ENCODE measurements at regions not wholly inside any gene's neighbourhood (a gene's known extent, or its start where the extent isn't known, plus 50 kb on each side); places are given as distances from the start of the nearest gene placed in this dataset.

DNA sequence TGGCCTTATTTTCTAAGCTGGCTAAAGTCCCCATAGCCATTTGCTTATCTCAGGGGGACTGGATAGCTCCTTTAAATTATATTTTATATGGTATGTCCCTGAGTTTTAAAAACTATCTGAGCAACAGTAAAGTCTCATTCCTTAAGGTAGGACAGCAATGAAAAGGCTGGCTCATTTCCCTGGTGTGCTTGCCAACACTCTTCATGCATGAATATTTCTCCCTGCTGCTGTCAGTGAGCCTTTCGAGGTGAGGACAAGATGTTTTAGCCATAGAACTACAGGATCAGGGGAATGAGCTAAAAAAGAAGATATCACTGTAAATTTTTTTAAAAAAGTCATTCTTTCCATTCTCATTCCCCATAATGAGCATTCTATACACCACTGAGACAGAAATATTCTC is 427.3 kb upstream of the FAM241A start:
- TF ChIP-seq SP1 (IDR thresholded peaks at IDR 0.05): no peak
- no peak for TF ChIP-seq HNF4A (conservative IDR thresholded peaks at IDR 0.05)
- no peak for TF ChIP-seq NR2F2 (IDR thresholded peaks at IDR 0.05)
- no peak for TF ChIP-seq RAD21 (IDR thresholded peaks at IDR 0.05)
- no peak for TF ChIP-seq YY1 (IDR thresholded peaks at IDR 0.05)
- TF ChIP-seq HNF4G (IDR thresholded peaks at IDR 0.05): no peak
- TF ChIP-seq, protein P1, sequence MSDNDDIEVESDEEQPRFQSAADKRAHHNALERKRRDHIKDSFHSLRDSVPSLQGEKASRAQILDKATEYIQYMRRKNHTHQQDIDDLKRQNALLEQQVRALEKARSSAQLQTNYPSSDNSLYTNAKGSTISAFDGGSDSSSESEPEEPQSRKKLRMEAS (IDR thresholded peaks at IDR 0.05): no peak
- no peak for TF ChIP-seq TAF1 (conservative IDR thresholded peaks at IDR 0.05)
- no peak for TF ChIP-seq JUND (IDR thresholded peaks at IDR 0.05)
- no peak for TF ChIP-seq RXRA (IDR thresholded peaks at IDR 0.05)
- TF ChIP-seq GABPA (IDR thresholded peaks at IDR 0.05 in 1 of 2, conservative IDR thresholded peaks at IDR 0.05 in 1 of 2): no peak
- TF ChIP-seq, protein P2, sequence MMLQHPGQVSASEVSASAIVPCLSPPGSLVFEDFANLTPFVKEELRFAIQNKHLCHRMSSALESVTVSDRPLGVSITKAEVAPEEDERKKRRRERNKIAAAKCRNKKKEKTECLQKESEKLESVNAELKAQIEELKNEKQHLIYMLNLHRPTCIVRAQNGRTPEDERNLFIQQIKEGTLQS (IDR thresholded peaks at IDR 0.05): no peak
- H3K9ac ChIP-seq (ENCODE audit: low read depth in 1 of 2, low read length in 2 of 2): no peak overlapping the region
- H3K27me3 ChIP-seq (ENCODE audit: control insufficient read depth in 4 of 4, insufficient read depth in 4 of 4, low read length in 3 of 4): no peaks in the 10 kb centered on the region
- peaks cover 0 to 8% (median 7%) of the 10 kb centered on the region in 4 donors for H3K4me1 ChIP-seq (ENCODE audit: control insufficient read depth in 4 of 4, insufficient read depth in 4 of 4, low read length in 3 of 4)
- no peaks in the 10 kb centered on the region for H3K36me3 ChIP-seq (ENCODE audit: control insufficient read depth in 4 of 4, insufficient read depth in 3 of 4, low read depth in 1 of 4, low read length in 3 of 4)
- 21% methylated on average over 1 of the region's 1 CpG for WGBS
- H3K4me3 ChIP-seq (ENCODE audit: low read depth in 1 of 3, low read length in 3 of 3): no peak overlapping the region
- H3K9me3 ChIP-seq (ENCODE audit: control insufficient read depth in 4 of 4, low read length in 3 of 4): no peaks in the 10 kb centered on the region
- DNase-seq (ENCODE audit: low spot score): no peak
- no peak overlapping the region for H3K27ac ChIP-seq (ENCODE audit: low read depth in 1 of 2, low read length in 2 of 2)

DNA sequence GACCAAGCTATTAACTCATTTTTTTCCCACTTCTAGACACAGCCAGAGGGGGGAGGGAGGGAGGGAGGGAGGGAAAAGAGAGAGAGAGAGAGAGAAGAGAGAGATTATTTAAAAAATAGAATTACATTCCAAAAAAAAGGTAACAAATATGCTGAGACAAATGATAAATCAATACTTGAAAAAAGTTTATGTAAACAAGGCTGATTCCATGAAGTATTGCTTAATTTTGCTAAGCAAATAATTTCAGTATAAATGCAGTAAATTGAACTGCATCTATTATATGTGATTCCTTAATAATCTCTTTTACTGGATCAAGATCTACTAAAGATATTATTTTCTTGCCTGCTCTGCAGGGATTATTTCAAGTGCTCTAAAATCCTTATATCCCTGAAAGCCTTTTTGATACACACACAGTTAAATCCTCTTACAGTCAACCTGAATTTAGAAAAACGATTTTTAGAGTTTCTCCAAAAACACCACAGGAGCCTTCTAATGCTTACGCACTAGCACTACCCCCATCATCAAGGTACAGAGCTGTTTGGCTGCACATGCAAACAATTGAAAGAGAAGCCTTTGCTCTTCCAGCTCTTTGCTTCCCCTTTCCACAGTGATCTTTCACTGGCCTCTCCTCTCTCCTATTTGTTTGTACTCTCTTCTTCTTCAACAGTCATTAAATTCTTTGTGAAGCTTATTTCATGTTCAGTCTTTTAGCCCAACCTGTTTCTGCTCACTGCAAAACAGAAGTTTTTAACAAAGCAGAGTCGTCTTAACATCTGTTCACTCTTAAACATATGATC is 426.3 kb upstream of the FAM241A start:
- H3K9me3 ChIP-seq (ENCODE audit: control insufficient read depth in 4 of 4, low read length in 3 of 4): no peaks in the 10 kb centered on the region
- TF ChIP-seq RAD21 (IDR thresholded peaks at IDR 0.05): no peak
- TF ChIP-seq FOXA2 (IDR thresholded peaks at IDR 0.05): peak; percentile 55
- no peak for TF ChIP-seq JUND (IDR thresholded peaks at IDR 0.05)
- no peak for TF ChIP-seq EGR1 (IDR thresholded peaks at IDR 0.05; ENCODE audit: low read depth in 2 of 2)
- TF ChIP-seq, protein P2 (IDR thresholded peaks at IDR 0.05): no peak
- TF ChIP-seq FOXA1 (IDR thresholded peaks at IDR 0.05): no peak
- TF ChIP-seq SP1 (IDR thresholded peaks at IDR 0.05): no peak
- TF ChIP-seq, protein P1 (IDR thresholded peaks at IDR 0.05): no peak
- no peak for TF ChIP-seq RXRA (IDR thresholded peaks at IDR 0.05)
- H3K4me1 ChIP-seq (ENCODE audit: control insufficient read depth in 4 of 4, insufficient read depth in 4 of 4, low read length in 3 of 4): peaks cover 0 to 8% (median 7%) of the 10 kb centered on the region in 4 donors
- 44% methylated on average over 3 of the region's 3 CpGs for WGBS
- H3K4me3 ChIP-seq (ENCODE audit: low read depth in 1 of 3, low read length in 3 of 3): no peak overlapping the region
- H3K27me3 ChIP-seq (ENCODE audit: control insufficient read depth in 4 of 4, insufficient read depth in 4 of 4, low read length in 3 of 4): no peaks in the 10 kb centered on the region
- H3K36me3 ChIP-seq (ENCODE audit: control insufficient read depth in 4 of 4, insufficient read depth in 3 of 4, low read depth in 1 of 4, low read length in 3 of 4): no peaks in the 10 kb centered on the region
- H3K27ac ChIP-seq (ENCODE audit: low read depth in 1 of 2, low read length in 2 of 2): no peak overlapping the region
- DNase-seq (ENCODE audit: low spot score): no peak
- H3K9ac ChIP-seq (ENCODE audit: low read depth in 1 of 2, low read length in 2 of 2): no peak overlapping the region

DNA sequence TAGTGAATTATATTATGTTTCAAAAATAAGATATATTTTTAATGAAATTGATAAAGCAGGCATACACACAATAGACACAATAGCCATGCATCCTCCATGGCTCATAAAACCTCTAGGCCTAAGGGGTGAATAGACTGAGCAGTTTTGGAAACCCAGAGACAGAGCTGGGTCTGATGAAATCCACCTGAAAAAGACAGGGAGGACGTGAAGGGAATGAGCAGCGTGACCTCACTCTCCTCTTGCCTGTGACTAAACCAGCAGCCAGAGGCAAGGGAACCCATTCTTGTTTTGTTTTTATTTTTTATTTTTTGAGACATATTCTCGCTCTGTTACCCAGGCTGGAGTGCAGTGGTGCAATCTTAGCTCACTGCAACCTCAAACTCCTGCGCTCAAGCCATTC is 424.4 kb upstream of the FAM241A start:
- no peaks in the 10 kb centered on the region for H3K27me3 ChIP-seq (ENCODE audit: control insufficient read depth in 4 of 4, insufficient read depth in 4 of 4, low read length in 3 of 4)
- H3K27ac ChIP-seq (ENCODE audit: low read depth in 1 of 2, low read length in 2 of 2): no peak overlapping the region
- H3K4me1 ChIP-seq (ENCODE audit: control insufficient read depth in 4 of 4, insufficient read depth in 4 of 4, low read length in 3 of 4): peaks cover 0 to 8% (median 7%) of the 10 kb centered on the region in 4 donors
- no peaks in the 10 kb centered on the region for H3K36me3 ChIP-seq (ENCODE audit: control insufficient read depth in 4 of 4, insufficient read depth in 3 of 4, low read depth in 1 of 4, low read length in 3 of 4)
- DNase-seq (ENCODE audit: low spot score): no peak
- TF ChIP-seq FOXA2 (IDR thresholded peaks at IDR 0.05): no peak
- no peak for TF ChIP-seq HNF4A (conservative IDR thresholded peaks at IDR 0.05)
- no peak for TF ChIP-seq SP1 (IDR thresholded peaks at IDR 0.05)
- no peak for TF ChIP-seq HNF4G (IDR thresholded peaks at IDR 0.05)
- TF ChIP-seq FOXA1 (IDR thresholded peaks at IDR 0.05): no peak
- TF ChIP-seq, protein P3, sequence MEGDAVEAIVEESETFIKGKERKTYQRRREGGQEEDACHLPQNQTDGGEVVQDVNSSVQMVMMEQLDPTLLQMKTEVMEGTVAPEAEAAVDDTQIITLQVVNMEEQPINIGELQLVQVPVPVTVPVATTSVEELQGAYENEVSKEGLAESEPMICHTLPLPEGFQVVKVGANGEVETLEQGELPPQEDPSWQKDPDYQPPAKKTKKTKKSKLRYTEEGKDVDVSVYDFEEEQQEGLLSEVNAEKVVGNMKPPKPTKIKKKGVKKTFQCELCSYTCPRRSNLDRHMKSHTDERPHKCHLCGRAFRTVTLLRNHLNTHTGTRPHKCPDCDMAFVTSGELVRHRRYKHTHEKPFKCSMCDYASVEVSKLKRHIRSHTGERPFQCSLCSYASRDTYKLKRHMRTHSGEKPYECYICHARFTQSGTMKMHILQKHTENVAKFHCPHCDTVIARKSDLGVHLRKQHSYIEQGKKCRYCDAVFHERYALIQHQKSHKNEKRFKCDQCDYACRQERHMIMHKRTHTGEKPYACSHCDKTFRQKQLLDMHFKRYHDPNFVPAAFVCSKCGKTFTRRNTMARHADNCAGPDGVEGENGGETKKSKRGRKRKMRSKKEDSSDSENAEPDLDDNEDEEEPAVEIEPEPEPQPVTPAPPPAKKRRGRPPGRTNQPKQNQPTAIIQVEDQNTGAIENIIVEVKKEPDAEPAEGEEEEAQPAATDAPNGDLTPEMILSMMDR (IDR thresholded peaks at IDR 0.05; ENCODE audit: low read depth, low read length, missing input control): no peak
- TF ChIP-seq, protein P2 (IDR thresholded peaks at IDR 0.05): no peak
- WGBS: 92% methylated on average over 4 of the region's 4 CpGs
- no peaks in the 10 kb centered on the region for H3K9me3 ChIP-seq (ENCODE audit: control insufficient read depth in 4 of 4, low read length in 3 of 4)
- H3K9ac ChIP-seq (ENCODE audit: low read depth in 1 of 2, low read length in 2 of 2): no peak overlapping the region
- H3K4me3 ChIP-seq (ENCODE audit: low read depth in 1 of 3, low read length in 3 of 3): no peak overlapping the region

All from liver (tissue), 8 donors.